NB4 (cell line): ENCODE measurements at regions not wholly inside any gene's neighbourhood (a gene's known extent, or its start where the extent isn't known, plus 50 kb on each side); places are given as distances from the start of the nearest gene placed in this dataset.

ENCODE experiments used
- DNase-seq: peaks from one replicate; pipeline ENCODE4 v3.0.0; 2010; ENCODE audit warnings: low read depth
- H3K4me3 ChIP-seq: one replicate; pipeline ENCODE4 v1.5.1; 2011; ENCODE audit warnings: mild to moderate bottlenecking, low read depth, low read length, moderate library complexity
- CTCF ChIP-seq: IDR thresholded peaks from one replicate; pipeline ENCODE4 v1.5.1; 2012; ENCODE audit warnings: low read depth, low read length
- MAX ChIP-seq: IDR thresholded peaks from 2 replicates; pipeline ENCODE4 v1.6.1; 2011; ENCODE audit warnings: low read depth, low read length
- MYC ChIP-seq: IDR thresholded peaks from 2 replicates; pipeline ENCODE4 v1.6.1; 2011; ENCODE audit warnings: low read depth, low read length
- POLR2A ChIP-seq: IDR thresholded peaks from 2 replicates; pipeline ENCODE4 v1.6.1; 2011; ENCODE audit warnings: mild to moderate bottlenecking; ENCODE audit not compliant: insufficient read length; ENCODE audit errors: extremely low read depth

- no peak overlapping the region for H3K4me3 ChIP-seq
- no peak for DNase-seq
- no peak for TF ChIP-seq CTCF
- no peak for TF ChIP-seq MAX
- no peak for TF ChIP-seq MYC
Measured at GRCh38 chr3:77816366-77816765, 776.5 kb downstream of the ROBO2 start.

- H3K4me3 ChIP-seq = no peak overlapping the region
- no peak for DNase-seq
- TF ChIP-seq CTCF (no peak), MYC (no peak), MAX (no peak), POLR2A (no peak)
Measured at GRCh38 chr3:77825001-77825827, 785.3 kb downstream of the ROBO2 start.

GRCh38 chr3:77835921-77836320 lies 796.0 kb downstream of the ROBO2 start:
- TF ChIP-seq CTCF (no peak), POLR2A (no peak), MYC (no peak), MAX (no peak)
- DNase-seq = no peak
- H3K4me3 ChIP-seq = no peak overlapping the region

- TF ChIP-seq POLR2A (no peak), MAX (no peak), CTCF (no peak), MYC (no peak)
- no peak for DNase-seq
- no peak overlapping the region for H3K4me3 ChIP-seq
Measured at GRCh38 chr3:77837456-77838025, 797.6 kb downstream of the ROBO2 start.

- no peak for TF ChIP-seq CTCF
- DNase-seq = no peak
- no peak overlapping the region for H3K4me3 ChIP-seq
Measured at GRCh38 chr3:77859156-77859555, 819.3 kb downstream of the ROBO2 start.

GRCh38 chr3:77868725-77869124 lies 828.8 kb downstream of the ROBO2 start:
- H3K4me3 ChIP-seq = no peak overlapping the region
- TF ChIP-seq MAX = no peak
- no peak for TF ChIP-seq POLR2A
- TF ChIP-seq MYC = no peak
- TF ChIP-seq CTCF = no peak
- DNase-seq = no peak
